SK-N-SH treated with all-trans-retinoic acid at 6 μM for 48 hours (cell line): ENCODE measurements at regions not wholly inside any gene's neighbourhood (a gene's known extent, or its start where the extent isn't known, plus 50 kb on each side); places are given as distances from the start of the nearest gene placed in this dataset.

ENCODE experiments used
- ATAC-seq: fragments of 200-7000 bp; cut with Tn5 transposase; 3 replicates; pipeline ENCODE4 v1.9.1; 2020; ENCODE audit warnings: mild to moderate bottlenecking, moderate library complexity
- ARNTL ChIP-seq: fragments of 450-650 bp; formaldehyde crosslinking; IDR thresholded peaks from 2 replicates; pipeline ENCODE4 v1.5.0; 2020; ENCODE audit warnings: low read depth, mild to moderate bottlenecking, moderate library complexity, borderline replicate concordance
- BACH2 ChIP-seq: fragments of 250-450 bp; sonication (Bioruptor Pico); IDR thresholded peaks from 2 replicates; pipeline ENCODE4 v1.9.0; 2021; ENCODE audit warnings: mild to moderate bottlenecking, borderline replicate concordance
- CREB5 ChIP-seq: fragments of 250-450 bp; sonication (Bioruptor Pico); IDR thresholded peaks from 2 replicates; pipeline ENCODE4 v1.5.1; 2020; ENCODE audit warnings: low read depth, mild to moderate bottlenecking, moderate library complexity
- CSDC2 ChIP-seq: fragments of 250-450 bp; sonication (Bioruptor Pico); IDR thresholded peaks from 2 replicates; pipeline ENCODE4 v1.5.0; 2020; ENCODE audit warnings: mild to moderate bottlenecking, moderate library complexity
- CSRNP3 ChIP-seq: fragments of 250-450 bp; sonication (Bioruptor Pico); IDR thresholded peaks from 2 replicates; pipeline ENCODE4 v1.5.1; 2021; ENCODE audit warnings: mild to moderate bottlenecking, moderate library complexity
- ESRRG ChIP-seq: fragments of 250-450 bp; sonication (Bioruptor Pico); IDR thresholded peaks from 2 replicates; pipeline ENCODE4 v1.6.1; 2021; ENCODE audit warnings: mild to moderate bottlenecking
- GLIS3 ChIP-seq: fragments of 250-450 bp; sonication (Bioruptor Pico); IDR thresholded peaks from 2 replicates; pipeline ENCODE4 v1.5.0; 2020; ENCODE audit warnings: mild to moderate bottlenecking, moderate library complexity
- ISL1 ChIP-seq: fragments of 250-450 bp; sonication (Bioruptor Pico); IDR thresholded peaks from 2 replicates; pipeline ENCODE4 v2.1.2; 2022; ENCODE audit warnings: mild to moderate bottlenecking, moderate library complexity
- OSR1 ChIP-seq: fragments of 250-450 bp; sonication (Bioruptor Pico); IDR thresholded peaks from 2 replicates; pipeline ENCODE4 v1.8.0; 2022; ENCODE audit warnings: moderate library complexity, mild to moderate bottlenecking, inconsistent platforms
- PATZ1 ChIP-seq: fragments of 250-450 bp; sonication (Bioruptor Pico); IDR thresholded peaks from 2 replicates; pipeline ENCODE4 v1.8.0; 2020; ENCODE audit warnings: mild to moderate bottlenecking, moderate library complexity, borderline replicate concordance
- POU6F1 ChIP-seq: fragments of 250-450 bp; sonication (Bioruptor Pico); IDR thresholded peaks from 2 replicates; pipeline ENCODE4 v1.8.0; 2021; ENCODE audit warnings: low read depth, mild to moderate bottlenecking, moderate library complexity, borderline replicate concordance
- RARB ChIP-seq: fragments of 250-450 bp; sonication (Bioruptor Pico); IDR thresholded peaks from 2 replicates; pipeline ENCODE4 v1.8.0; 2021; ENCODE audit warnings: mild to moderate bottlenecking, moderate library complexity
- SNAI2 ChIP-seq: fragments of 250-450 bp; sonication (Bioruptor Pico); IDR thresholded peaks from 2 replicates; pipeline ENCODE4 v1.5.0; 2020; ENCODE audit warnings: mild to moderate bottlenecking, moderate library complexity
- TCF4 ChIP-seq: fragments of 250-450 bp; sonication (Bioruptor Pico); IDR thresholded peaks from 2 replicates; pipeline ENCODE4 v1.8.0; 2021; ENCODE audit warnings: mild to moderate bottlenecking, moderate library complexity, borderline replicate concordance
- TOX ChIP-seq: fragments of 250-450 bp; sonication (Bioruptor Pico); IDR thresholded peaks from 2 replicates; pipeline ENCODE4 v1.8.0; 2021; ENCODE audit warnings: mild to moderate bottlenecking, moderate library complexity, borderline replicate concordance
- TSHZ2 ChIP-seq: fragments of 250-450 bp; sonication (Bioruptor Pico); IDR thresholded peaks from 2 replicates; pipeline ENCODE4 v1.5.0; 2020; ENCODE audit warnings: mild to moderate bottlenecking, moderate library complexity
- ZFP3 ChIP-seq: fragments of 250-450 bp; sonication (Bioruptor Pico); IDR thresholded peaks from 2 replicates; pipeline ENCODE4 v1.5.0; 2020; ENCODE audit warnings: mild to moderate bottlenecking, moderate library complexity
- ZNF70 ChIP-seq: fragments of 450-650 bp; formaldehyde crosslinking; IDR thresholded peaks from 2 replicates; pipeline ENCODE4 v1.5.0; 2020; ENCODE audit warnings: mild to moderate bottlenecking, moderate library complexity
- ZNF8 ChIP-seq: fragments of 450-650 bp; formaldehyde crosslinking; IDR thresholded peaks from 2 replicates; pipeline ENCODE4 v1.5.0; 2020; ENCODE audit warnings: mild to moderate bottlenecking, moderate library complexity

- TF ChIP-seq BACH2 (CRISPR knock-in tag) (no peak), TSHZ2 (CRISPR knock-in tag) (no peak), CSDC2 (CRISPR knock-in tag) (no peak), GLIS3 (CRISPR knock-in tag) (no peak), SNAI2 (CRISPR knock-in tag) (no peak), ZNF70 (CRISPR knock-in tag) (no peak), TOX (no peak), ISL1 (CRISPR knock-in tag) (no peak), CREB5 (CRISPR knock-in tag) (no peak)
- no peak for ATAC-seq
Measured at GRCh38 chr4:62865261-62865660, 1544.0 kb downstream of the TECRL start.

- no peak for TF ChIP-seq ISL1 (CRISPR knock-in tag)
- no peak for TF ChIP-seq TSHZ2 (CRISPR knock-in tag)
- no peak for TF ChIP-seq CSDC2 (CRISPR knock-in tag)
- TF ChIP-seq ZNF8 = no peak
- TF ChIP-seq CREB5 (CRISPR knock-in tag) = no peak
- no peak for TF ChIP-seq TCF4 (CRISPR knock-in tag)
- TF ChIP-seq PATZ1 (CRISPR knock-in tag) = no peak
- no peak for TF ChIP-seq CSRNP3 (CRISPR knock-in tag)
- no peak for TF ChIP-seq ZNF70 (CRISPR knock-in tag)
- TF ChIP-seq OSR1 (CRISPR knock-in tag) = no peak
- TF ChIP-seq ESRRG (CRISPR knock-in tag) = no peak
- no peak for TF ChIP-seq SNAI2 (CRISPR knock-in tag)
- TF ChIP-seq RARB (CRISPR knock-in tag) = no peak
- no peak for TF ChIP-seq TOX
- TF ChIP-seq ZFP3 (CRISPR knock-in tag) = no peak
- TF ChIP-seq ARNTL (CRISPR knock-in tag) = no peak
- TF ChIP-seq POU6F1 (CRISPR knock-in tag) = no peak
- ATAC-seq = no peak
Measured at GRCh38 chr4:62849696-62850095, 1559.6 kb downstream of the TECRL start.
